ENCODE measurements at regions not wholly inside any gene's neighbourhood (a gene's known extent, or its start where the extent isn't known, plus 50 kb on each side); places are given as distances from the start of the nearest gene placed in this dataset.
"Not testable (repeated sequence)": the region's sequence is repeated elsewhere in the genome, so short reads cannot be mapped to it uniquely, and the experiment has no call there.

- DNase-seq (ENCODE audit: low spot score) (no peak), FAIRE-seq (no peak)
Observed at GRCh38 chr10:44564790-44565189, 179.9 kb upstream of the CXCL12 start.

GRCh38 chr10:44566786-44567185, 181.9 kb upstream of the CXCL12 start:
- FAIRE-seq (no peak), DNase-seq (ENCODE audit: low spot score) (no peak)

GRCh38 chr10:44567471-44567870, 182.6 kb upstream of the CXCL12 start:
- DNase-seq (ENCODE audit: low spot score) (no peak), FAIRE-seq (no peak)

GRCh38 chr10:44569193-44570091, 184.5 kb upstream of the CXCL12 start:
- DNase-seq (ENCODE audit: low spot score), result no peak
- no peak for FAIRE-seq

GRCh38 chr10:44571701-44572100, 186.8 kb upstream of the CXCL12 start:
- FAIRE-seq (no peak), DNase-seq (ENCODE audit: low spot score) (no peak)

- FAIRE-seq (no peak), DNase-seq (ENCODE audit: low spot score) (no peak)
Observed at GRCh38 chr10:44572146-44572545, 187.2 kb upstream of the CXCL12 start.

- DNase-seq (ENCODE audit: low spot score), result no peak
- FAIRE-seq, result no peak
Observed at GRCh38 chr10:44573821-44574220, 188.9 kb upstream of the CXCL12 start.

GRCh38 chr10:44574596-44575480, 189.9 kb upstream of the CXCL12 start:
- DNase-seq (ENCODE audit: low spot score) (no peak), FAIRE-seq (no peak)

GRCh38 chr10:44575601-44576380, 190.9 kb upstream of the CXCL12 start:
- FAIRE-seq (no peak), DNase-seq (ENCODE audit: low spot score) (no peak)

GRCh38 chr10:44576702-44577191, 191.8 kb upstream of the CXCL12 start:
- FAIRE-seq (no peak), DNase-seq (ENCODE audit: low spot score) (no peak)

- no peak for DNase-seq (ENCODE audit: low spot score)
- no peak for FAIRE-seq
Observed at GRCh38 chr10:44577533-44577932, 192.6 kb upstream of the CXCL12 start.

GRCh38 chr10:44578271-44578670, 193.4 kb upstream of the CXCL12 start:
- DNase-seq (ENCODE audit: low spot score) (no peak), FAIRE-seq (no peak)

- not testable (repeated sequence) for DNase-seq (ENCODE audit: low spot score); FAIRE-seq
Observed at GRCh38 chr10:44578963-44579362, 194.1 kb upstream of the CXCL12 start.

GRCh38 chr10:44581996-44582395, 197.1 kb upstream of the CXCL12 start:
- DNase-seq (ENCODE audit: low spot score) (no peak), FAIRE-seq (no peak)

GRCh38 chr10:44587488-44588318, 202.8 kb upstream of the CXCL12 start:
- FAIRE-seq, result no peak
- no peak for DNase-seq (ENCODE audit: low spot score)

GRCh38 chr10:44589181-44589943, 204.5 kb upstream of the CXCL12 start:
- DNase-seq (ENCODE audit: low spot score) (no peak), FAIRE-seq (no peak)

- FAIRE-seq, result no peak
- DNase-seq (ENCODE audit: low spot score), result no peak
Observed at GRCh38 chr10:44589944-44590449, 205.1 kb upstream of the CXCL12 start.

- FAIRE-seq (no peak), DNase-seq (ENCODE audit: low spot score) (no peak)
Observed at GRCh38 chr10:44591911-44592310, 207.0 kb upstream of the CXCL12 start.

- no peak for DNase-seq (ENCODE audit: low spot score)
- FAIRE-seq, result no peak
Observed at GRCh38 chr10:44593952-44594351, 209.1 kb upstream of the CXCL12 start.
